Amniotic stem cell (primary cell): ENCODE measurements at regions not wholly inside any gene's neighbourhood (a gene's known extent, or its start where the extent isn't known, plus 50 kb on each side); places are given as distances from the start of the nearest gene placed in this dataset.

ENCODE experiments used
- DNase-seq: peaks from one replicate; lab custom pipeline; 2025; lab: John Stamatoyannopoulos, UW

- DNase-seq: no peak
These were observed 102.6 kb downstream of the MCFD2 start for GRCh38 chr2:46813020-46813415.
